GM23338 (cell line): ENCODE measurements at regions not wholly inside any gene's neighbourhood (a gene's known extent, or its start where the extent isn't known, plus 50 kb on each side); places are given as distances from the start of the nearest gene placed in this dataset.

Experiments
- CREB1 ChIP-seq: fragments of 250-450 bp; sonication (Bioruptor Pico); IDR thresholded peaks from 2 replicates; pipeline ENCODE4 v1.5.0; 2020; ENCODE audit warnings: low read depth, mild to moderate bottlenecking, moderate library complexity
- EZH2 ChIP-seq: fragments of 200-600 bp; sonication (generic); IDR thresholded peaks from one replicate; pipeline ENCODE4 v1.8.0; 2017; ENCODE audit warnings: antibody characterized with exemption, mild to moderate bottlenecking, low read depth; ENCODE audit not compliant: unreplicated experiment
- EZH2phosphoT487 ChIP-seq: fragments of 200-600 bp; sonication (generic); IDR thresholded peaks from one replicate; pipeline ENCODE4 v1.8.1; 2018; ENCODE audit warnings: antibody characterized with exemption; ENCODE audit not compliant: unreplicated experiment
- JUNB ChIP-seq: IDR thresholded peaks from one replicate; pipeline ENCODE4 v1.6.1; 2016; ENCODE audit warnings: antibody characterized with exemption; ENCODE audit not compliant: unreplicated experiment
- NANOG ChIP-seq: IDR thresholded peaks from 2 replicates; pipeline ENCODE4 v1.6.1; 2016; ENCODE audit warnings: antibody characterized with exemption, borderline replicate concordance
- POLR2AphosphoS5 ChIP-seq: IDR thresholded peaks from 2 replicates; pipeline ENCODE4 v1.6.1; 2016; ENCODE audit warnings: antibody characterized with exemption, low read depth
- REST ChIP-seq: IDR thresholded peaks from one replicate; pipeline ENCODE4 v1.6.1; 2018; ENCODE audit warnings: antibody characterized with exemption; ENCODE audit not compliant: unreplicated experiment
- STAT1 ChIP-seq: IDR thresholded peaks from one replicate; pipeline ENCODE4 v1.6.1; 2016; ENCODE audit warnings: antibody characterized with exemption; ENCODE audit not compliant: unreplicated experiment
- ZNF114 ChIP-seq: fragments of 250-450 bp; sonication (Bioruptor Pico); IDR thresholded peaks from 2 replicates; pipeline ENCODE4 v1.5.0; 2020; ENCODE audit warnings: mild to moderate bottlenecking, moderate library complexity
- ZNF331 ChIP-seq: fragments of 250-450 bp; sonication (Bioruptor Pico); IDR thresholded peaks from 2 replicates; pipeline ENCODE4 v1.5.0; 2020; ENCODE audit warnings: low read depth, mild to moderate bottlenecking, moderate library complexity
- ZNF462 ChIP-seq: fragments of 250-450 bp; sonication (Bioruptor Pico); IDR thresholded peaks from 2 replicates; pipeline ENCODE4 v1.5.0; 2020; ENCODE audit warnings: mild to moderate bottlenecking, moderate library complexity
- TF ChIP-seq, protein P1 (sequence below): IDR thresholded peaks from 2 replicates; pipeline ENCODE4 v1.6.1; 2016; ENCODE audit warnings: antibody characterized with exemption
- TF ChIP-seq, protein P2 (sequence below), 2 experiments: fragments of 200-600 bp in 1 of 2; sonication (generic) in 1 of 2; conservative IDR thresholded peaks; 2 replicates each; pipeline versions ENCODE4 v1.5.1 to v1.6.1; 2016 to 2017; ENCODE audit warnings: antibody characterized with exemption in 2 of 2, low read depth in 2 of 2, mild to moderate bottlenecking in 2 of 2, moderate library complexity in 1 of 2

GRCh38 chr5:39775086-39775796 is 350.5 kb upstream of the DAB2 start:
- TF ChIP-seq, protein P1, sequence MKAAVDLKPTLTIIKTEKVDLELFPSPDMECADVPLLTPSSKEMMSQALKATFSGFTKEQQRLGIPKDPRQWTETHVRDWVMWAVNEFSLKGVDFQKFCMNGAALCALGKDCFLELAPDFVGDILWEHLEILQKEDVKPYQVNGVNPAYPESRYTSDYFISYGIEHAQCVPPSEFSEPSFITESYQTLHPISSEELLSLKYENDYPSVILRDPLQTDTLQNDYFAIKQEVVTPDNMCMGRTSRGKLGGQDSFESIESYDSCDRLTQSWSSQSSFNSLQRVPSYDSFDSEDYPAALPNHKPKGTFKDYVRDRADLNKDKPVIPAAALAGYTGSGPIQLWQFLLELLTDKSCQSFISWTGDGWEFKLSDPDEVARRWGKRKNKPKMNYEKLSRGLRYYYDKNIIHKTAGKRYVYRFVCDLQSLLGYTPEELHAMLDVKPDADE = no peak
- TF ChIP-seq, protein P2, sequence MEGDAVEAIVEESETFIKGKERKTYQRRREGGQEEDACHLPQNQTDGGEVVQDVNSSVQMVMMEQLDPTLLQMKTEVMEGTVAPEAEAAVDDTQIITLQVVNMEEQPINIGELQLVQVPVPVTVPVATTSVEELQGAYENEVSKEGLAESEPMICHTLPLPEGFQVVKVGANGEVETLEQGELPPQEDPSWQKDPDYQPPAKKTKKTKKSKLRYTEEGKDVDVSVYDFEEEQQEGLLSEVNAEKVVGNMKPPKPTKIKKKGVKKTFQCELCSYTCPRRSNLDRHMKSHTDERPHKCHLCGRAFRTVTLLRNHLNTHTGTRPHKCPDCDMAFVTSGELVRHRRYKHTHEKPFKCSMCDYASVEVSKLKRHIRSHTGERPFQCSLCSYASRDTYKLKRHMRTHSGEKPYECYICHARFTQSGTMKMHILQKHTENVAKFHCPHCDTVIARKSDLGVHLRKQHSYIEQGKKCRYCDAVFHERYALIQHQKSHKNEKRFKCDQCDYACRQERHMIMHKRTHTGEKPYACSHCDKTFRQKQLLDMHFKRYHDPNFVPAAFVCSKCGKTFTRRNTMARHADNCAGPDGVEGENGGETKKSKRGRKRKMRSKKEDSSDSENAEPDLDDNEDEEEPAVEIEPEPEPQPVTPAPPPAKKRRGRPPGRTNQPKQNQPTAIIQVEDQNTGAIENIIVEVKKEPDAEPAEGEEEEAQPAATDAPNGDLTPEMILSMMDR (conservative IDR thresholded peaks at IDR 0.05; ENCODE audit: low read depth in 2 of 2) = no peak
- TF ChIP-seq POLR2AphosphoS5 (no peak), EZH2 (no peak), CREB1 (no peak), REST (no peak), EZH2phosphoT487 (no peak), NANOG (no peak), JUNB (no peak), ZNF331 (CRISPR knock-in tag) (no peak), STAT1 (no peak), ZNF462 (no peak), ZNF114 (no peak)
